ENCODE measurements at regions not wholly inside any gene's neighbourhood (a gene's known extent, or its start where the extent isn't known, plus 50 kb on each side); places are given as distances from the start of the nearest gene placed in this dataset.

DNA sequence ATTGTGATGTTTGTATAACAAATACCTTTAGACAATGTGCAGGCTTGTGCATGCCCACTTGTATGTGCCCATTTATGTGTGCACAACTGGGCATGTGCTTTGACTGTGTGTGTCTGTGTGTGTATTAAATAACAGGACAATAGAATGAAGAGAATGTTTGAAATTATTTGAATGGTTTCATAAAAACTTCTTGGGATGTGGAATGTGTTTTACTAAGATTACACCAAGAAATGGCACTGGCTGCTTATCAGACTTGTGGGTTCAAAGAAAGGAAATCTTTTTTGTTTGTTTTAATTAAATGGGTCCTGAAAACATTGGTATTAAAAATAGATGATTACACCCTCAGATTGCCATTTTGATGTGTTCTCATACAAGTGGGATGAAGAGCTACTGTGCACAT lies 191.6 kb upstream of the CCN2 start:
- H3K27me3 Mint-ChIP-seq: peaks cover 7% of the 10 kb centered on the region
- no peak for DNase-seq (ENCODE audit: extremely low spot score, unreplicated experiment)
- no peaks in the 10 kb centered on the region for H3K36me3 Mint-ChIP-seq
- H3K4me1 Mint-ChIP-seq (ENCODE audit: unreplicated experiment): peaks cover 5% of the 10 kb centered on the region
- H3K9me3 Mint-ChIP-seq: no peaks in the 10 kb centered on the region
- TF ChIP-seq, protein P1, sequence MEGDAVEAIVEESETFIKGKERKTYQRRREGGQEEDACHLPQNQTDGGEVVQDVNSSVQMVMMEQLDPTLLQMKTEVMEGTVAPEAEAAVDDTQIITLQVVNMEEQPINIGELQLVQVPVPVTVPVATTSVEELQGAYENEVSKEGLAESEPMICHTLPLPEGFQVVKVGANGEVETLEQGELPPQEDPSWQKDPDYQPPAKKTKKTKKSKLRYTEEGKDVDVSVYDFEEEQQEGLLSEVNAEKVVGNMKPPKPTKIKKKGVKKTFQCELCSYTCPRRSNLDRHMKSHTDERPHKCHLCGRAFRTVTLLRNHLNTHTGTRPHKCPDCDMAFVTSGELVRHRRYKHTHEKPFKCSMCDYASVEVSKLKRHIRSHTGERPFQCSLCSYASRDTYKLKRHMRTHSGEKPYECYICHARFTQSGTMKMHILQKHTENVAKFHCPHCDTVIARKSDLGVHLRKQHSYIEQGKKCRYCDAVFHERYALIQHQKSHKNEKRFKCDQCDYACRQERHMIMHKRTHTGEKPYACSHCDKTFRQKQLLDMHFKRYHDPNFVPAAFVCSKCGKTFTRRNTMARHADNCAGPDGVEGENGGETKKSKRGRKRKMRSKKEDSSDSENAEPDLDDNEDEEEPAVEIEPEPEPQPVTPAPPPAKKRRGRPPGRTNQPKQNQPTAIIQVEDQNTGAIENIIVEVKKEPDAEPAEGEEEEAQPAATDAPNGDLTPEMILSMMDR (conservative IDR thresholded peaks at IDR 0.05): no peak
- H3K4me3 Mint-ChIP-seq: no peak overlapping the region
- H3K27ac Mint-ChIP-seq: no peak overlapping the region

DNA sequence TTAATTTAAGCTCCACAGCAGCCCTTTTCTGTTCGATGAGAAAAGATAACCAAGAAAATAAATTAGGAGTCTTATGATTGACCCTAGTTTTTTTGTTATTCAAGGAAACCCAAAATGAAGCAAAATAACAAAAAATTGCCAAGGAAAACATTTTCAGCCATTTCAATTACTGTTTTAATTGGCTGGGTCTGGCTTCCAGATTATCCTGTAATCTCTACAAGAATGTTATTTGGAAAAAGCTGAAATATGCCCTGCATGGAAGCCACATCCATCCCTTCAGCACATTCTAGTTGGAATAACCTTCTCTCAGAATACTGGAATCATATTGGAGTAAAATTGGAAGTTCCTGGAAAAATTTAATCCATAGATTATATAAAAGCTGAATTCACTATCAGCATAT lies 191.1 kb upstream of the CCN2 start:
- H3K9me3 Mint-ChIP-seq: no peaks in the 10 kb centered on the region
- TF ChIP-seq, protein P1 (conservative IDR thresholded peaks at IDR 0.05): no peak
- H3K4me3 Mint-ChIP-seq: no peak overlapping the region
- no peak overlapping the region for H3K27ac Mint-ChIP-seq
- peaks cover 7% of the 10 kb centered on the region for H3K27me3 Mint-ChIP-seq
- H3K36me3 Mint-ChIP-seq: no peaks in the 10 kb centered on the region
- peaks cover 5% of the 10 kb centered on the region for H3K4me1 Mint-ChIP-seq (ENCODE audit: unreplicated experiment)
- DNase-seq (ENCODE audit: extremely low spot score, unreplicated experiment): no peak

- H3K4me1 Mint-ChIP-seq (ENCODE audit: unreplicated experiment): no peaks in the 10 kb centered on the region
- no peaks in the 10 kb centered on the region for H3K36me3 Mint-ChIP-seq
- no peaks in the 10 kb centered on the region for H3K9me3 Mint-ChIP-seq
- no peak overlapping the region for H3K4me3 Mint-ChIP-seq
- no peak overlapping the region for H3K27ac Mint-ChIP-seq
- no peak for DNase-seq (ENCODE audit: extremely low spot score, unreplicated experiment)
- TF ChIP-seq, protein P1 (conservative IDR thresholded peaks at IDR 0.05): no peak
- H3K27me3 Mint-ChIP-seq: peaks cover 7% of the 10 kb centered on the region
Measured at GRCh38 chr6:132140189-132140588, 189.0 kb upstream of the CCN2 start.

GRCh38 chr6:132139611-132140010 lies 188.4 kb upstream of the CCN2 start:
- Mint-ChIP-seq H3K4me1 (ENCODE audit: unreplicated experiment) (no peaks in the 10 kb centered on the region), H3K36me3 (no peaks in the 10 kb centered on the region), H3K27ac (no peak overlapping the region), H3K9me3 (no peaks in the 10 kb centered on the region), H3K27me3 (peaks cover 3% of the 10 kb centered on the region), H3K4me3 (no peak overlapping the region)
- TF ChIP-seq, protein P1 (conservative IDR thresholded peaks at IDR 0.05): no peak
- no peak for DNase-seq (ENCODE audit: extremely low spot score, unreplicated experiment)

DNA sequence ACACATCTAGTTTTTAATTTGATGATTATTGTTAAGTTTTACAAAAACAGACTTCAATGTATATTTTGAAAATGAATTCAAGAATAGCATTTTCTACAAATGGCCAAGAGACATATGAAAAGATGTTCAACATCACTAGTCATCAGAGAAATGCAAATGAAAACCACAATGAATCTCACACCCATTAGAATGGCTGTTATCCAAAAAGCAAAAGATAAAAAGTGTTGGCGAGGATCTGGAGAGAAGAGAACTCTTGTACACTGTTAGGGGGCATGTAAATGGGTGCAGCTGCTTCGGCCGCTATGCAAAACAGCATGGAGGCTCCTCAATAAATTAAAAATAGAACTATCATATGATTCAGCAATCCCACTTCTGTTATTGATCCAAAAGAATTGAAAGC lies 185.8 kb upstream of the CCN2 start:
- DNase-seq (ENCODE audit: extremely low spot score, unreplicated experiment): no peak
- no peaks in the 10 kb centered on the region for H3K9me3 Mint-ChIP-seq
- TF ChIP-seq, protein P1 (conservative IDR thresholded peaks at IDR 0.05): no peak
- no peak overlapping the region for H3K4me3 Mint-ChIP-seq
- H3K27ac Mint-ChIP-seq: no peak overlapping the region
- H3K36me3 Mint-ChIP-seq: no peaks in the 10 kb centered on the region
- H3K27me3 Mint-ChIP-seq: no peaks in the 10 kb centered on the region
- H3K4me1 Mint-ChIP-seq (ENCODE audit: unreplicated experiment): peaks cover 6% of the 10 kb centered on the region

DNA sequence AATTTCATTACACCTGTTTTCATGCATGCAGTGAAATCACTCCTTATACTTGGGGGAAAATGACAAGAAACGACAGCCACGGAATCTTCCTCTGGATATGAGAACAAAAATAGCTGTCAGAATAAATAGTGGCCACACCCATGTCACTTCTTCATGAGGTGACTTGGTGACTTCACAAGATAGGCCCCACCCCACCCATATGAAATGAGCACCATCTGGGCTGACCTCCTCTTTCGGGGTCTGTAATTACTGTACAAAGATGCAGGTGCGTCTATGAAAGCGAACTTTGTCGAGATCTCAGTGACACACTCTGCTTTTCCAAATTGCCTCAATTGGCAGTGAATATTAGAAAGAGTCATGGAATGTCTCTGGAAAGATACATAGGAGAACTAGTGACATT lies 184.2 kb upstream of the CCN2 start:
- DNase-seq (ENCODE audit: extremely low spot score, unreplicated experiment): no peak

More for the DNA sequence above, 184.2 kb upstream of the CCN2 start:
- H3K27ac Mint-ChIP-seq: no peak overlapping the region
- no peak overlapping the region for H3K4me3 Mint-ChIP-seq
- TF ChIP-seq, protein P1 (conservative IDR thresholded peaks at IDR 0.05): no peak
- H3K4me1 Mint-ChIP-seq (ENCODE audit: unreplicated experiment): peaks cover 17% of the 10 kb centered on the region
- H3K36me3 Mint-ChIP-seq: no peaks in the 10 kb centered on the region
- H3K9me3 Mint-ChIP-seq: peaks cover 7% of the 10 kb centered on the region
- no peaks in the 10 kb centered on the region for H3K27me3 Mint-ChIP-seq
